Gastrocnemius medialis (tissue), 4 donors: ENCODE measurements at regions not wholly inside any gene's neighbourhood (a gene's known extent, or its start where the extent isn't known, plus 50 kb on each side); places are given as distances from the start of the nearest gene placed in this dataset.

Experiments used
- POLR2A ChIP-seq, 2 donors: fragments of 450-650 bp; IDR thresholded peaks; one replicate each; pipeline ENCODE4 v1.6.1; 2017; ENCODE audit warnings: antibody characterized with exemption in 2 of 2, mild to moderate bottlenecking in 2 of 2, moderate library complexity in 2 of 2
- TF ChIP-seq, protein P1 (sequence below), 5 experiments: fragments of 450-650 bp in 3 of 5; fragments of 200-600 bp in 2 of 5; sonication (generic) in 2 of 5; IDR thresholded peaks in 4 of 5; conservative IDR thresholded peaks in 1 of 5; 1 replicate in 4 of 5; 2 replicates in 1 of 5; pipeline ENCODE4 v1.5.1; 2016 to 2019; ENCODE audit warnings: antibody characterized with exemption in 5 of 5, mild to moderate bottlenecking in 3 of 5, moderate library complexity in 3 of 5

DNA sequence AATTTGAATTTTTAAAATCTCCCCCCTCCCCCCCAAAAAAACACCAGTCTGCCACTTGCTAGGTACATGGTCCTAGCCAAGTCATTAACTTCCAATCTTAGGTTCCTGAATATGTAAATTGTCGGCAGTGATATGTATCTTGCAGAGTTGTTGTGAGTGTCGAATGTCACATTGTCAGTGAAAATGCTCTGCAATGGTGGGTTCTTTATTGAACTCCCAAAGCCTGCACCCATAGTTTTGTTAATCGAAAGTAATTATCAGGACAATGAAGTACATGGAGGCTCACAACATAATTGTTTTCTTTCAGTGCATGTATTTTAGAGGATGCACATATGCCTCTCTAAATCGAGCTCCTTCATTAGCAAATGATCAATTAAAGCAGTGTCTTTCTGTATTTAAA lies 185.6 kb upstream of the S100G start:
- TF ChIP-seq POLR2A (IDR thresholded peaks at IDR 0.05), result no peak
- TF ChIP-seq, protein P1, sequence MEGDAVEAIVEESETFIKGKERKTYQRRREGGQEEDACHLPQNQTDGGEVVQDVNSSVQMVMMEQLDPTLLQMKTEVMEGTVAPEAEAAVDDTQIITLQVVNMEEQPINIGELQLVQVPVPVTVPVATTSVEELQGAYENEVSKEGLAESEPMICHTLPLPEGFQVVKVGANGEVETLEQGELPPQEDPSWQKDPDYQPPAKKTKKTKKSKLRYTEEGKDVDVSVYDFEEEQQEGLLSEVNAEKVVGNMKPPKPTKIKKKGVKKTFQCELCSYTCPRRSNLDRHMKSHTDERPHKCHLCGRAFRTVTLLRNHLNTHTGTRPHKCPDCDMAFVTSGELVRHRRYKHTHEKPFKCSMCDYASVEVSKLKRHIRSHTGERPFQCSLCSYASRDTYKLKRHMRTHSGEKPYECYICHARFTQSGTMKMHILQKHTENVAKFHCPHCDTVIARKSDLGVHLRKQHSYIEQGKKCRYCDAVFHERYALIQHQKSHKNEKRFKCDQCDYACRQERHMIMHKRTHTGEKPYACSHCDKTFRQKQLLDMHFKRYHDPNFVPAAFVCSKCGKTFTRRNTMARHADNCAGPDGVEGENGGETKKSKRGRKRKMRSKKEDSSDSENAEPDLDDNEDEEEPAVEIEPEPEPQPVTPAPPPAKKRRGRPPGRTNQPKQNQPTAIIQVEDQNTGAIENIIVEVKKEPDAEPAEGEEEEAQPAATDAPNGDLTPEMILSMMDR (IDR thresholded peaks at IDR 0.05 in 4 of 5, conservative IDR thresholded peaks at IDR 0.05 in 1 of 5), result no peak
